PC-9 (cell line): ENCODE measurements at regions not wholly inside any gene's neighbourhood (a gene's known extent, or its start where the extent isn't known, plus 50 kb on each side); places are given as distances from the start of the nearest gene placed in this dataset.

Experiments used
- BruUV-seq: library from RNA; stranded (reverse); fragments of 400-500 nt; replicated peaks from 2 replicates; lab custom pipeline; 2021; lab: Mats Ljungman, UMichigan
- CTCF ChIA-PET: fragments of 300-600 bp; sonication (Branson Sonifier 250); formaldehyde crosslinking; loops from one replicate; lab custom pipeline; 2022; ENCODE audit warnings: antibody characterized with exemption; lab: Charles Lee
- POLR2A ChIA-PET: fragments of 300-600 bp; sonication (Branson Sonifier 250); formaldehyde crosslinking; loops from one replicate; lab custom pipeline; 2022; ENCODE audit warnings: antibody characterized with exemption; ENCODE audit not compliant: unreplicated experiment; lab: Charles Lee
- DNase-seq, 2 experiments: peaks; one replicate each; pipeline versions ENCODE4 v3.0.0 to v3.0.0-alpha.2; 2015 to 2022; ENCODE audit warnings: mixed read lengths in 1 of 2
- H2AFZ ChIP-seq: fragments of 200-600 bp; sonication (generic); 2 replicates; pipeline ENCODE4 v1.8.1; 2017; ENCODE audit warnings: antibody characterized with exemption
- H3F3A ChIP-seq: fragments of 200-600 bp; sonication (generic); 2 replicates; pipeline ENCODE4 v1.8.1; 2017; ENCODE audit warnings: antibody characterized with exemption, mild to moderate bottlenecking, low read depth; ENCODE audit not compliant: insufficient read depth
- H3K27ac ChIP-seq: fragments of 200-600 bp; sonication (generic); 2 replicates; pipeline ENCODE4 v1.6.1; 2016; ENCODE audit warnings: mixed run types
- H3K27me3 ChIP-seq: fragments of 200-600 bp; sonication (generic); 2 replicates; pipeline ENCODE4 v1.6.1; 2016; ENCODE audit warnings: low read depth, mixed run types; ENCODE audit not compliant: insufficient read depth
- H3K36me3 ChIP-seq: fragments of 200-600 bp; sonication (generic); 2 replicates; pipeline ENCODE4 v1.6.1; 2016; ENCODE audit warnings: low read depth, mixed run types
- H3K4me1 ChIP-seq: fragments of 200-600 bp; sonication (generic); replicated peaks from 2 replicates; pipeline ENCODE4 v1.6.1; 2016; ENCODE audit warnings: mixed run types; ENCODE audit not compliant: insufficient read depth
- H3K4me2 ChIP-seq: fragments of 200-600 bp; sonication (generic); 2 replicates; pipeline ENCODE4 v1.6.1; 2017; ENCODE audit warnings: mixed run types
- H3K4me3 ChIP-seq: fragments of 200-600 bp; sonication (generic); 2 replicates; pipeline ENCODE4 v1.6.1; 2016; ENCODE audit warnings: mixed run types
- H3K79me2 ChIP-seq: fragments of 200-600 bp; sonication (generic); 2 replicates; pipeline ENCODE4 v1.6.1; 2017; ENCODE audit warnings: low read depth, mixed run types
- H3K9me2 ChIP-seq: fragments of 200-600 bp; sonication (generic); 2 replicates; pipeline ENCODE4 v1.8.1; 2017; ENCODE audit warnings: mild to moderate bottlenecking; ENCODE audit not compliant: insufficient read depth
- H3K9me3 ChIP-seq: fragments of 200-600 bp; sonication (generic); 2 replicates; pipeline ENCODE4 v1.8.1; 2016; ENCODE audit warnings: low read depth; ENCODE audit not compliant: insufficient read depth
- H4K20me1 ChIP-seq: fragments of 200-600 bp; sonication (generic); 2 replicates; pipeline ENCODE4 v1.8.1; 2017; ENCODE audit not compliant: insufficient read depth
- EZH2 ChIP-seq: fragments of 200-600 bp; sonication (generic); IDR thresholded peaks from 2 replicates; pipeline ENCODE4 v1.8.0; 2017; ENCODE audit warnings: antibody characterized with exemption, low read depth
- intact Hi-C: fragments of 100-400 bp; cut with micrococcal nuclease; formaldehyde crosslinking; loops from one replicate; pipeline ENCODE4 v1.10.0; 2022; ENCODE audit not compliant: unreplicated experiment
- TF ChIP-seq, protein P1 (sequence below): fragments of 200-600 bp; sonication (generic); conservative IDR thresholded peaks from 2 replicates; pipeline ENCODE4 v1.6.1; 2017; ENCODE audit warnings: mixed run types, antibody characterized with exemption, mild to moderate bottlenecking, moderate library complexity

DNA sequence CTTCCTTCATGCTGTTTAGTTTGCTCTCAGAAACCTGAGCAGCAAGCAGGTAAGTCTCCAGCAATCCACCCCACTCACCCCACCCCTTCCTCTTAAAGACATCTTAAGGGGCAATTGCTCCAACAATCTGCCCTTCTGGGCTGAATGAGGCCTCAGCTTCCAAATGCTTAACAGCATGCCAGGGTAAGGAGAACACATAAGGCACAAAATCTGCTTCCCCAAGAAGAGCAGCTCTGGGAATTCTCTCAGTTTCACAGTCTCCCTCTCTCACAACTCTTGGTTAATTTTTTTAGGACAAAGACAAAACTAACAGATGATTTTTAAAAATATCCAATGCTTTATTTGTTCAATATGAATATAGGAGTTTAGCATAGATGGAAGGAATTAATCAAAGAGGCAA lies 288.9 kb upstream of the CCDC196 start:
- no peak for DNase-seq
- no TSS peak for BruUV-seq
- intact Hi-C loops, result no loop called here
- Histone ChIP-seq H3K27me3 (peaks cover 17% of the 10 kb centered on the region), H4K20me1 (no peaks in the 10 kb centered on the region), H3K79me2 (no peaks in the 10 kb centered on the region), H3K9me2 (no peaks in the 10 kb centered on the region), H3K9me3 (no peaks in the 10 kb centered on the region), H3K4me1 (no peaks in the 10 kb centered on the region), H2AFZ (no peak overlapping the region), H3K27ac (no peak overlapping the region), H3K36me3 (no peaks in the 10 kb centered on the region), H3K4me2 (no peak overlapping the region), H3K4me3 (no peak overlapping the region), H3F3A (no peaks in the 10 kb centered on the region)
- ChIA-PET CTCF (no interaction called here), POLR2A (no interaction called here)
- no peak for TF ChIP-seq EZH2
- TF ChIP-seq, protein P1, sequence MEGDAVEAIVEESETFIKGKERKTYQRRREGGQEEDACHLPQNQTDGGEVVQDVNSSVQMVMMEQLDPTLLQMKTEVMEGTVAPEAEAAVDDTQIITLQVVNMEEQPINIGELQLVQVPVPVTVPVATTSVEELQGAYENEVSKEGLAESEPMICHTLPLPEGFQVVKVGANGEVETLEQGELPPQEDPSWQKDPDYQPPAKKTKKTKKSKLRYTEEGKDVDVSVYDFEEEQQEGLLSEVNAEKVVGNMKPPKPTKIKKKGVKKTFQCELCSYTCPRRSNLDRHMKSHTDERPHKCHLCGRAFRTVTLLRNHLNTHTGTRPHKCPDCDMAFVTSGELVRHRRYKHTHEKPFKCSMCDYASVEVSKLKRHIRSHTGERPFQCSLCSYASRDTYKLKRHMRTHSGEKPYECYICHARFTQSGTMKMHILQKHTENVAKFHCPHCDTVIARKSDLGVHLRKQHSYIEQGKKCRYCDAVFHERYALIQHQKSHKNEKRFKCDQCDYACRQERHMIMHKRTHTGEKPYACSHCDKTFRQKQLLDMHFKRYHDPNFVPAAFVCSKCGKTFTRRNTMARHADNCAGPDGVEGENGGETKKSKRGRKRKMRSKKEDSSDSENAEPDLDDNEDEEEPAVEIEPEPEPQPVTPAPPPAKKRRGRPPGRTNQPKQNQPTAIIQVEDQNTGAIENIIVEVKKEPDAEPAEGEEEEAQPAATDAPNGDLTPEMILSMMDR, result no peak

GRCh38 chr14:66206554-66206953 lies 279.6 kb upstream of the CCDC196 start:
- intact Hi-C loops, result no loop called here
- TF ChIP-seq EZH2, result no peak
- no peak overlapping the region for H3K27ac ChIP-seq
- no peaks in the 10 kb centered on the region for H3K9me2 ChIP-seq
- no peaks in the 10 kb centered on the region for H3F3A ChIP-seq
- DNase-seq, result no peak
- H3K4me1 ChIP-seq, result no peaks in the 10 kb centered on the region
- no peaks in the 10 kb centered on the region for H4K20me1 ChIP-seq
- H3K4me3 ChIP-seq, result no peak overlapping the region
- ChIA-PET POLR2A (no interaction called here), CTCF (no interaction called here)
- H3K36me3 ChIP-seq, result no peaks in the 10 kb centered on the region
- peaks cover 2% of the 10 kb centered on the region; the same call in 1 of the 2 replicates for H3K27me3 ChIP-seq
- no peaks in the 10 kb centered on the region for H3K79me2 ChIP-seq
- BruUV-seq, result no TSS peak
- H3K9me3 ChIP-seq, result peaks cover 9% of the 10 kb centered on the region
- no peak overlapping the region for H2AFZ ChIP-seq
- H3K4me2 ChIP-seq, result no peak overlapping the region

DNA sequence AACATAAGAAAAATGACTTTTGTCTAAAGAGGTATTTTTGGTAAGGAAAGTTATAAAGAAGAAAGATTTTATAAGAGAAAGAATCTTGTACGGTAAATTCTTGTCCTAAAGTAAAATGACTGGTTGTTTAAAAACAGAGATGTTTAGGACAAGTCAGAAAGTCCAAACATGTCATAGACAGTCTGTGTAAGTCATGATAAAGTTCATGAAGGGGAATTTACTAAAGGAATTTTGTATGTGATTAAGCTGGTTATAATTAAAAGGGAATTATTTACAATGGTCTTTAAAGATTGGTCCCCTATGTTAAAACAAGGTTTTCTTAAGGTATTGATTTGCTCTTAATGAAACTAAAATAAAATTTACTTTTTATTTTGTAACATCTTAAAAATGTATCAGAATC lies 269.4 kb upstream of the CCDC196 start:
- CTCF ChIA-PET, result interaction anchor here (0.6 kb wide), 1 partner anchor 246 kb away, joined by 9 read pairs; no protein-coding TSS in a partner anchor
- no peak for TF ChIP-seq EZH2
- TF ChIP-seq, protein P1, result no peak
- Histone ChIP-seq H4K20me1 (no peaks in the 10 kb centered on the region), H3K4me3 (no peak overlapping the region), H3K4me1 (no peaks in the 10 kb centered on the region), H3K9me3 (no peaks in the 10 kb centered on the region; the same call in 1 of the 2 replicates), H3K27me3 (no peaks in the 10 kb centered on the region), H3F3A (no peaks in the 10 kb centered on the region), H3K27ac (no peak overlapping the region), H2AFZ (no peak overlapping the region), H3K9me2 (no peaks in the 10 kb centered on the region), H3K36me3 (no peaks in the 10 kb centered on the region), H3K4me2 (no peak overlapping the region), H3K79me2 (no peaks in the 10 kb centered on the region)
- intact Hi-C loops, result no loop called here
- BruUV-seq, result no TSS peak
- no peak for DNase-seq
- POLR2A ChIA-PET, result no interaction called here

- Histone ChIP-seq H3K79me2 (no peaks in the 10 kb centered on the region), H3K9me2 (no peaks in the 10 kb centered on the region), H3K9me3 (no peaks in the 10 kb centered on the region; the same call in 1 of the 2 replicates), H3K4me3 (no peak overlapping the region), H3K36me3 (no peaks in the 10 kb centered on the region), H3K4me2 (no peak overlapping the region), H4K20me1 (no peaks in the 10 kb centered on the region), H3K27ac (no peak overlapping the region), H3F3A (no peaks in the 10 kb centered on the region), H3K27me3 (no peaks in the 10 kb centered on the region), H2AFZ (no peak overlapping the region), H3K4me1 (no peaks in the 10 kb centered on the region)
- no peak for TF ChIP-seq EZH2
- TF ChIP-seq, protein P1, result no peak
- CTCF ChIA-PET, result no interaction called here
- BruUV-seq, result no TSS peak
- POLR2A ChIA-PET, result no interaction called here
- no peak for DNase-seq
- intact Hi-C loops, result no loop called here
These were observed 266.3 kb upstream of the CCDC196 start for GRCh38 chr14:66219886-66220285.
